ENCODE measurements at regions not wholly inside any gene's neighbourhood (a gene's known extent, or its start where the extent isn't known, plus 50 kb on each side); places are given as distances from the start of the nearest gene placed in this dataset.
A peak's percentile ranks its signal among the peaks of the same experiment; 100 is the strongest.

DNA sequence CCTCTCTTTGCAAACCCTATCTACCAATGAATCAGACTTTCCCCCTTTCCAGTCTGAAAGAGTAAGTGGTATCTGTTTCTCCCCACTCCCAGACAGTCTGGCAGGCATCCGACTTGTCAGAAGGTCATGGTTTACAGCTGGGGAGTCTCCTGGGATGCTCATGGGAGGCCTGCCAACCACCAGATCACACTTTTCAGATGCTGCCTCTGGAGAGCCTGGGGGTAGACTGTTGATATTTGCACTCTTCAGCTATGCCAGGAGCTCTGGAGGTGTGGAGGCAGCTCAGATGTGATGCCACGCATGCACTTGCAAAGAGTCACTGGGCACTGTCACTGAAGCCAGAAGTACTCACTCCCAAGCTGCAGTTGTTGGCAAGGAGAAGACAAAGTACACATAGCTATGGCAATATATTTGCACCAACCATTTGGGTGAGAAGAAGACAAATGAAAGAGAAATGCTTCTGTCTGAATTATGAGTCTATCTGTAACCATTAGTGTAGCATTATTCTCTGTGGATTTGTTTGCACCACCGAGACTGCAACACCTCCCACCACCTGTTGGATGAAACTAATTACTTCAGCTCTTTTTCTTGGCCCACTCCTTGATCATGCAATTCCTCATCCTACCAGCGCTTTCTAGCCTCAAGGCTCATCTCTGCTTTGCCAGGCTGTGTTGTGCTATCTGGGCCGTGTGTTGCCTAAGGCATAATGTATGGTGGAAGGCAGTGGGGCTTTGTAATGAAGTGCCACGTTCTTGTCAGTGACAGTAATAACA is 133.0 kb upstream of the SPAG17 start:
- TF ChIP-seq, protein P1, sequence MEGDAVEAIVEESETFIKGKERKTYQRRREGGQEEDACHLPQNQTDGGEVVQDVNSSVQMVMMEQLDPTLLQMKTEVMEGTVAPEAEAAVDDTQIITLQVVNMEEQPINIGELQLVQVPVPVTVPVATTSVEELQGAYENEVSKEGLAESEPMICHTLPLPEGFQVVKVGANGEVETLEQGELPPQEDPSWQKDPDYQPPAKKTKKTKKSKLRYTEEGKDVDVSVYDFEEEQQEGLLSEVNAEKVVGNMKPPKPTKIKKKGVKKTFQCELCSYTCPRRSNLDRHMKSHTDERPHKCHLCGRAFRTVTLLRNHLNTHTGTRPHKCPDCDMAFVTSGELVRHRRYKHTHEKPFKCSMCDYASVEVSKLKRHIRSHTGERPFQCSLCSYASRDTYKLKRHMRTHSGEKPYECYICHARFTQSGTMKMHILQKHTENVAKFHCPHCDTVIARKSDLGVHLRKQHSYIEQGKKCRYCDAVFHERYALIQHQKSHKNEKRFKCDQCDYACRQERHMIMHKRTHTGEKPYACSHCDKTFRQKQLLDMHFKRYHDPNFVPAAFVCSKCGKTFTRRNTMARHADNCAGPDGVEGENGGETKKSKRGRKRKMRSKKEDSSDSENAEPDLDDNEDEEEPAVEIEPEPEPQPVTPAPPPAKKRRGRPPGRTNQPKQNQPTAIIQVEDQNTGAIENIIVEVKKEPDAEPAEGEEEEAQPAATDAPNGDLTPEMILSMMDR (IDR thresholded peaks at IDR 0.05) = peak in 1 of 6 experiments; percentile 7
- TF ChIP-seq POLR2A (IDR thresholded peaks at IDR 0.05) = no peak

Data from esophagus squamous epithelium (tissue), 4 donors.